ENCODE measurements at regions not wholly inside any gene's neighbourhood (a gene's known extent, or its start where the extent isn't known, plus 50 kb on each side); places are given as distances from the start of the nearest gene placed in this dataset.

GRCh38 chr15:46677491-46677890 lies 1039.8 kb upstream of the SEMA6D start:
- Mint-ChIP-seq H3K27ac (no peak overlapping the region), H3K27me3 (no peaks in the 10 kb centered on the region), H3K36me3 (peaks cover 4% of the 10 kb centered on the region), H3K4me1 (ENCODE audit: low read depth in 2 of 2) (no peaks in the 10 kb centered on the region), H3K4me3 (no peak overlapping the region), H3K9me3 (peaks cover 13% of the 10 kb centered on the region)
- DNase-seq (ENCODE audit: low spot score) (no peak), ATAC-seq (no peak)

- no peak for ATAC-seq
- Mint-ChIP-seq H3K9me3 (peaks cover 2% of the 10 kb centered on the region), H3K36me3 (no peaks in the 10 kb centered on the region), H3K4me1 (ENCODE audit: low read depth in 2 of 2) (no peaks in the 10 kb centered on the region), H3K27me3 (no peaks in the 10 kb centered on the region), H3K4me3 (no peak overlapping the region), H3K27ac (no peak overlapping the region)
- no peak for DNase-seq (ENCODE audit: low spot score)
These were observed 1035.4 kb upstream of the SEMA6D start for GRCh38 chr15:46681901-46682300.

- no peak for ATAC-seq
- Mint-ChIP-seq H3K27me3 (no peaks in the 10 kb centered on the region), H3K27ac (no peak overlapping the region)
These were observed 1034.1 kb upstream of the SEMA6D start for GRCh38 chr15:46682969-46683791.

GRCh38 chr15:46685096-46685495 lies 1032.2 kb upstream of the SEMA6D start:
- Mint-ChIP-seq H3K27ac (no peak overlapping the region), H3K27me3 (no peaks in the 10 kb centered on the region), H3K4me3 (no peak overlapping the region), H3K4me1 (ENCODE audit: low read depth in 2 of 2) (no peaks in the 10 kb centered on the region), H3K9me3 (peaks cover 4% of the 10 kb centered on the region), H3K36me3 (no peaks in the 10 kb centered on the region)
- ATAC-seq (no peak), DNase-seq (ENCODE audit: low spot score) (no peak)

More at GRCh38 chr15:46682969-46683791, 1034.1 kb upstream of the SEMA6D start:
- no peak overlapping the region for H3K4me3 Mint-ChIP-seq
- H3K36me3 Mint-ChIP-seq, result no peaks in the 10 kb centered on the region
- H3K9me3 Mint-ChIP-seq, result peaks cover 4% of the 10 kb centered on the region
- no peak for DNase-seq (ENCODE audit: low spot score)
- no peaks in the 10 kb centered on the region for H3K4me1 Mint-ChIP-seq (ENCODE audit: low read depth in 2 of 2)

GRCh38 chr15:46685681-46686080 lies 1031.6 kb upstream of the SEMA6D start:
- Mint-ChIP-seq H3K9me3 (peaks cover 10% of the 10 kb centered on the region), H3K4me1 (ENCODE audit: low read depth in 2 of 2) (no peaks in the 10 kb centered on the region), H3K27ac (no peak overlapping the region), H3K4me3 (no peak overlapping the region), H3K36me3 (no peaks in the 10 kb centered on the region), H3K27me3 (no peaks in the 10 kb centered on the region)
- DNase-seq (ENCODE audit: low spot score) (no peak), ATAC-seq (no peak)

- Mint-ChIP-seq H3K9me3 (peaks cover 17% of the 10 kb centered on the region), H3K4me3 (no peak overlapping the region), H3K27me3 (no peaks in the 10 kb centered on the region), H3K36me3 (peaks cover 12% of the 10 kb centered on the region), H3K27ac (no peak overlapping the region), H3K4me1 (ENCODE audit: low read depth in 2 of 2) (no peaks in the 10 kb centered on the region)
- no peak for ATAC-seq
- DNase-seq (ENCODE audit: low spot score), result no peak
These were observed 1021.0 kb upstream of the SEMA6D start for GRCh38 chr15:46696281-46696680.

GRCh38 chr15:46701346-46701745 lies 1016.0 kb upstream of the SEMA6D start:
- Mint-ChIP-seq H3K36me3 (peaks cover 8% of the 10 kb centered on the region), H3K9me3 (peaks cover 11% of the 10 kb centered on the region), H3K27ac (no peak overlapping the region), H3K4me3 (no peak overlapping the region), H3K4me1 (ENCODE audit: low read depth in 2 of 2) (no peaks in the 10 kb centered on the region), H3K27me3 (no peaks in the 10 kb centered on the region)
- no peak for DNase-seq (ENCODE audit: low spot score)
- ATAC-seq, result no peak

GRCh38 chr15:46701896-46702295 lies 1015.4 kb upstream of the SEMA6D start:
- ATAC-seq (no peak), DNase-seq (ENCODE audit: low spot score) (no peak)
- no peak overlapping the region for H3K27ac Mint-ChIP-seq
- no peak overlapping the region for H3K4me3 Mint-ChIP-seq
- no peaks in the 10 kb centered on the region for H3K4me1 Mint-ChIP-seq (ENCODE audit: low read depth in 2 of 2)
- H3K9me3 Mint-ChIP-seq, result peaks cover 11% of the 10 kb centered on the region
- peaks cover 8% of the 10 kb centered on the region for H3K36me3 Mint-ChIP-seq
- no peaks in the 10 kb centered on the region for H3K27me3 Mint-ChIP-seq

- no peaks in the 10 kb centered on the region for H3K4me1 Mint-ChIP-seq (ENCODE audit: low read depth in 2 of 2)
- H3K9me3 Mint-ChIP-seq, result peaks cover 15% of the 10 kb centered on the region
- no peak overlapping the region for H3K27ac Mint-ChIP-seq
- peaks cover 10% of the 10 kb centered on the region for H3K36me3 Mint-ChIP-seq
- H3K4me3 Mint-ChIP-seq, result no peak overlapping the region
- ATAC-seq, result no peak
- no peaks in the 10 kb centered on the region for H3K27me3 Mint-ChIP-seq
- no peak for DNase-seq (ENCODE audit: low spot score)
These were observed 1014.1 kb upstream of the SEMA6D start for GRCh38 chr15:46703020-46703861.

- Mint-ChIP-seq H3K27ac (no peak overlapping the region), H3K4me3 (no peak overlapping the region), H3K36me3 (peaks cover 12% of the 10 kb centered on the region), H3K27me3 (no peaks in the 10 kb centered on the region), H3K4me1 (ENCODE audit: low read depth in 2 of 2) (no peaks in the 10 kb centered on the region), H3K9me3 (peaks cover 15% of the 10 kb centered on the region)
- DNase-seq (ENCODE audit: low spot score) (no peak), ATAC-seq (no peak)
These were observed 1013.3 kb upstream of the SEMA6D start for GRCh38 chr15:46703871-46704637.

- no peak overlapping the region for H3K27ac Mint-ChIP-seq
- no peak for ATAC-seq
- no peaks in the 10 kb centered on the region for H3K27me3 Mint-ChIP-seq
- H3K9me3 Mint-ChIP-seq, result peaks cover 25% of the 10 kb centered on the region
- no peak overlapping the region for H3K4me3 Mint-ChIP-seq
- H3K4me1 Mint-ChIP-seq (ENCODE audit: low read depth in 2 of 2), result no peaks in the 10 kb centered on the region
- DNase-seq (ENCODE audit: low spot score), result no peak
- peaks cover 15% of the 10 kb centered on the region for H3K36me3 Mint-ChIP-seq
These were observed 1009.9 kb upstream of the SEMA6D start for GRCh38 chr15:46707452-46707851.

- peaks cover 15% of the 10 kb centered on the region for H3K36me3 Mint-ChIP-seq
- no peaks in the 10 kb centered on the region for H3K4me1 Mint-ChIP-seq (ENCODE audit: low read depth in 2 of 2)
These were observed 1009.1 kb upstream of the SEMA6D start for GRCh38 chr15:46708226-46708625.

GRCh38 chr15:46709460-46710083 lies 1007.7 kb upstream of the SEMA6D start:
- Mint-ChIP-seq H3K4me1 (ENCODE audit: low read depth in 2 of 2) (no peaks in the 10 kb centered on the region), H3K27me3 (no peaks in the 10 kb centered on the region), H3K36me3 (peaks cover 22% of the 10 kb centered on the region), H3K4me3 (no peak overlapping the region), H3K9me3 (peaks cover 28% of the 10 kb centered on the region), H3K27ac (no peak overlapping the region)
- ATAC-seq (no peak), DNase-seq (ENCODE audit: low spot score) (no peak)

More at GRCh38 chr15:46708226-46708625, 1009.1 kb upstream of the SEMA6D start:
- ATAC-seq (no peak), DNase-seq (ENCODE audit: low spot score) (no peak)
- no peak overlapping the region for H3K4me3 Mint-ChIP-seq
- peaks cover 25% of the 10 kb centered on the region for H3K9me3 Mint-ChIP-seq
- H3K27ac Mint-ChIP-seq, result no peak overlapping the region
- H3K27me3 Mint-ChIP-seq, result no peaks in the 10 kb centered on the region
